MCF 10A (cell line): ENCODE measurements at regions not wholly inside any gene's neighbourhood (a gene's known extent, or its start where the extent isn't known, plus 50 kb on each side); places are given as distances from the start of the nearest gene placed in this dataset.

ENCODE experiments used
- BruUV-seq: library from RNA; stranded (reverse); fragments of 400-500 nt; replicated peaks from 2 replicates; lab custom pipeline; 2021; lab: Mats Ljungman, UMichigan
- CTCF ChIA-PET: fragments of 300-600 bp; sonication (Branson Sonifier 250); formaldehyde crosslinking; extraction: SDS; loops from one replicate; lab custom pipeline; 2021; ENCODE audit warnings: antibody characterized with exemption, inconsistent platforms; lab: Yijun Ruan, JAX
- POLR2A ChIA-PET: fragments of 300-600, 350-650 bp; sonication (Branson Sonifier 250); formaldehyde crosslinking; extraction: SDS; loops from one replicate; lab custom pipeline; 2020; ENCODE audit warnings: antibody characterized with exemption, inconsistent platforms; lab: Yijun Ruan, JAX
- DNase-seq: peaks from one replicate; pipeline ENCODE4 v3.0.0-alpha.2; 2018; ENCODE audit not compliant: unreplicated experiment
- H3K27ac Mint-ChIP-seq: one replicate; pipeline ENCODE4 v1.8.0; 2022; ENCODE audit warnings: mild to moderate bottlenecking, low read depth, mixed read lengths; ENCODE audit not compliant: unreplicated experiment
- H3K27me3 Mint-ChIP-seq: one replicate; pipeline ENCODE4 v1.8.0; 2022; ENCODE audit warnings: mixed read lengths; ENCODE audit not compliant: insufficient read depth, unreplicated experiment
- H3K36me3 Mint-ChIP-seq: one replicate; pipeline ENCODE4 v1.8.0; 2022; ENCODE audit warnings: mild to moderate bottlenecking, moderate library complexity, mixed read lengths; ENCODE audit not compliant: insufficient read depth, unreplicated experiment
- H3K4me1 Mint-ChIP-seq: one replicate; pipeline ENCODE4 v1.8.0; 2022; ENCODE audit warnings: mixed read lengths; ENCODE audit not compliant: insufficient read depth, unreplicated experiment
- H3K4me3 Mint-ChIP-seq: one replicate; pipeline ENCODE4 v1.8.0; 2022; ENCODE audit warnings: mild to moderate bottlenecking, moderate library complexity, mixed read lengths; ENCODE audit not compliant: unreplicated experiment
- H3K9me3 Mint-ChIP-seq: one replicate; pipeline ENCODE4 v1.8.0; 2022; ENCODE audit warnings: mixed read lengths; ENCODE audit not compliant: unreplicated experiment
- CTCF ChIP-seq: fragments of 200-600 bp; IDR thresholded peaks from one replicate; pipeline ENCODE4 v1.8.0; 2022; ENCODE audit warnings: antibody characterized with exemption, mild to moderate bottlenecking; ENCODE audit not compliant: unreplicated experiment
- intact Hi-C: fragments of 100-400 bp; cut with micrococcal nuclease; formaldehyde crosslinking; loops from 2 replicates; pipeline ENCODE4 v1.14.1; 2022

GRCh38 chr2:235244255-235245220, 249.3 kb upstream of the AGAP1 start:
- intact Hi-C loops = no loop called here
- Mint-ChIP-seq H3K36me3 (no peaks in the 10 kb centered on the region), H3K9me3 (peaks cover 2% of the 10 kb centered on the region), H3K4me3 (no peak overlapping the region), H3K27ac (no peak overlapping the region), H3K4me1 (no peaks in the 10 kb centered on the region), H3K27me3 (peaks cover 60% of the 10 kb centered on the region)
- BruUV-seq = no TSS peak
- no peak for DNase-seq
- ChIA-PET POLR2A (interaction anchor here (0.7 to 1.1 kb wide), 2 partner anchors 19 to 871 kb away, joined by 3 read pairs; no protein-coding TSS in a partner anchor), CTCF (interaction anchor here (0.7 kb wide), 2 partner anchors 8 to 108 kb away, joined by 3 to 7 read pairs; no protein-coding TSS in a partner anchor)
- TF ChIP-seq CTCF = no peak

DNA sequence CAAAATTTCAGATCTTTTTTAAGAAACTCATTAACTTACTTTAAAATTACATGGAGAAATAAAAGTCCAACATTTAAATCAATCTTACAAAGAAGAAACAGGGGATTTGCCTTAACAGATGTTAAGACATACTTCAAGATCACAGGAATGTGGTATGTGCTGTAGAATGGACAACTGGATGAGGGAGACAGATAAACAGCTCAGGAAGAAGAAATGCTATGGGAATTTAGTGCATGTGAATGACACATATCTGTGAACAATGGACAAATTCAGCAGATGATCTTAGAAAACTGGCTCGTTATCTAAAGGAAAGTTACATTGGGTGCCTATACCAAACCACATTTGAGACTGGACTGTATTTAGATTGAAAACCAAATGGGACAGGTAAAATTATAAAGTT, 246.8 kb upstream of the AGAP1 start:
- Mint-ChIP-seq H3K27me3 (peaks cover 54% of the 10 kb centered on the region), H3K27ac (no peak overlapping the region), H3K36me3 (no peaks in the 10 kb centered on the region), H3K9me3 (peaks cover 7% of the 10 kb centered on the region), H3K4me1 (no peaks in the 10 kb centered on the region), H3K4me3 (no peak overlapping the region)
- intact Hi-C loops = no loop called here
- BruUV-seq = no TSS peak
- no peak for TF ChIP-seq CTCF
- no peak for DNase-seq
- ChIA-PET CTCF (interaction anchor here (0.7 kb wide), 1 partner anchor 334 kb away, joined by 4 read pairs; no protein-coding TSS in a partner anchor), POLR2A (interaction anchor here (0.8 kb wide), 1 partner anchor 10 kb away, joined by 3 read pairs; no protein-coding TSS in a partner anchor)

- Mint-ChIP-seq H3K36me3 (no peaks in the 10 kb centered on the region), H3K9me3 (no peaks in the 10 kb centered on the region), H3K4me1 (no peaks in the 10 kb centered on the region), H3K27me3 (peaks cover 61% of the 10 kb centered on the region), H3K4me3 (no peak overlapping the region), H3K27ac (no peak overlapping the region)
- intact Hi-C loops = no loop called here
- TF ChIP-seq CTCF = no peak
- ChIA-PET CTCF (no interaction called here), POLR2A (interaction anchor here (0.9 kb wide), 1 partner anchor 17 kb away, joined by 3 read pairs; no protein-coding TSS in a partner anchor)
- DNase-seq = no peak
- BruUV-seq = no TSS peak
These were observed 238.2 kb upstream of the AGAP1 start for GRCh38 chr2:235255693-235256092.

DNA sequence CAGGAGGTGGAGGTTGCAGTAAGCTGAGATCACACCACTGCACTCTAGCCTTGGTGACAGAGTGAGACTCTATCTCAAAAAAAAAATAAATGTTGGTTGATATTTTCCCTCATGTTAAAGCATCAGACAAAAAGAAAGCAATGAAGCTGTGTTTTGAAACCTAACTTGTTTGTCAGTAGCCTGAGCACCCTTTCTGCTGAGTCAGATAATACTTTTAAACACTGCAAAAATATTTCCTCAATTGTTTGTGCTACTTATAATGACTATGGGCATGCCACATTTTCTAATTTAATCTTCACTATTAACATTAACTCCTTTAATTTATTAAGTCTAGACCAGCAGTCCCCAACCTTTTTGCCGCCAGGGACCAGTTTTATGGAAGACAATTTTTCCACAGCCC, 236.3 kb upstream of the AGAP1 start:
- Mint-ChIP-seq H3K27ac (no peak overlapping the region), H3K9me3 (no peaks in the 10 kb centered on the region), H3K4me1 (no peaks in the 10 kb centered on the region), H3K27me3 (peaks cover 52% of the 10 kb centered on the region), H3K4me3 (no peak overlapping the region), H3K36me3 (no peaks in the 10 kb centered on the region)
- no peak for DNase-seq
- TF ChIP-seq CTCF = no peak
- ChIA-PET POLR2A (interaction anchor here (1.0 kb wide), 1 partner anchor 11 kb away, joined by 3 read pairs; no protein-coding TSS in a partner anchor), CTCF (no interaction called here)
- BruUV-seq = no TSS peak
- intact Hi-C loops = no loop called here
